Retinal pigment epithelial cell (primary cell): ENCODE measurements at regions not wholly inside any gene's neighbourhood (a gene's known extent, or its start where the extent isn't known, plus 50 kb on each side); places are given as distances from the start of the nearest gene placed in this dataset.

Experiments used
- DNase-seq: peaks from one replicate; pipeline ENCODE4 v3.0.0-alpha.2; 2010; ENCODE audit warnings: low read depth
- H3K4me3 ChIP-seq: 2 replicates; pipeline ENCODE4 v1.5.1; 2011; ENCODE audit warnings: mild to moderate bottlenecking, low read length, control low read depth, moderate library complexity
- CTCF ChIP-seq: conservative IDR thresholded peaks from 2 replicates; pipeline ENCODE4 v1.5.1; 2011; ENCODE audit warnings: low read depth, low read length, control low read depth, inconsistent platforms

DNA sequence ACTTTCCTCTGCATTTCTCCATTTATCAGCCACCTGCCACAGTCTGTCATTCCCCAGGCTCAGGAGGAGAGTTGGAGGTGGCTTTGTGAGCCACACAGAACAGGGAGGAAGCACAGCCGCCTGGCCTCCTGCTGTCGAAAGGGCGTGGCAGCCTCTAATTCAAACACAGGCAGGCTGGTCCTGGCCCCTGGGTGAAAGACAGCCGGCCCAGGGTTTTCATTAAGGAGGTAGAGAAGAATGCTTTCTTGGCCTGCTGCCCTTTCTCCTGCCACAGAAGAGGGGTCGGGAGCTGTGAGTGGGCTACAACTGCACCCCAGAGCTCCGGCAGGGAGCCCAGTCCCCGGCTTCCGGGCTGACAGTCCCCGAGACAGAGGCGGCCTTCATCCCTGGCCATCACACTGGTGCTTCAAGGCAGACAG is 108.6 kb upstream of the FZD10 start:
- TF ChIP-seq CTCF, result no peak
- H3K4me3 ChIP-seq, result no peak overlapping the region

DNA sequence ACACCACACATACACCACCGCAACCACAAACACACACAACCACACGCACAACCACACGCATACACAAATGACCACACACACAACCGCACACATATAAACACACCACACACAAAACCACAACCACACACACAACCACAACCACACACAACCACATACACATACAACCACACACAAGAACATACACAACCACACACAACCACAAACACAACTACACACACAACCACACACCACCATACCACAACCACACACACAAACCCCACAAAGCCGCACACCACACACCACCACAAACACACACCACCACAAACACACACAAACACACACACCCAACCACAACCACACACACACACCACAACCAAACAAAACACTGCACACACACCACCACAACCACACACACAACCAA is 107.5 kb upstream of the FZD10 start:
- DNase-seq, result no peak
- no peak for TF ChIP-seq CTCF
- H3K4me3 ChIP-seq, result no peak overlapping the region

More for the DNA sequence above, 108.6 kb upstream of the FZD10 start:
- no peak for DNase-seq

GRCh38 chr12:130058926-130059472 is 103.3 kb upstream of the FZD10 start:
- DNase-seq, result no peak
- no peak for TF ChIP-seq CTCF
- H3K4me3 ChIP-seq, result no peak overlapping the region

- no peak for TF ChIP-seq CTCF
- DNase-seq, result no peak
- no peak overlapping the region for H3K4me3 ChIP-seq
Measured at GRCh38 chr12:130063866-130064265, 98.4 kb upstream of the FZD10 start.

GRCh38 chr12:130064999-130065398 is 97.3 kb upstream of the FZD10 start:
- H3K4me3 ChIP-seq, result no peak overlapping the region
- TF ChIP-seq CTCF, result no peak
- DNase-seq, result no peak

GRCh38 chr12:130066742-130067141 is 95.5 kb upstream of the FZD10 start:
- no peak for DNase-seq
- no peak overlapping the region for H3K4me3 ChIP-seq
- no peak for TF ChIP-seq CTCF

- TF ChIP-seq CTCF, result no peak
- DNase-seq, result no peak
- H3K4me3 ChIP-seq, result no peak overlapping the region
Measured at GRCh38 chr12:130068741-130069140, 93.5 kb upstream of the FZD10 start.
